HepG2 (cell line): ENCODE measurements at regions not wholly inside any gene's neighbourhood (a gene's known extent, or its start where the extent isn't known, plus 50 kb on each side); places are given as distances from the start of the nearest gene placed in this dataset.

ENCODE experiments used
- ATAC-seq: fragments of 200-7000 bp; cut with Tn5 transposase; 3 replicates; pipeline ENCODE4 v1.9.1; 2020; ENCODE audit warnings: mild to moderate bottlenecking, moderate library complexity
- BruUV-seq: library from RNA; stranded (reverse); fragments of 400-500 nt; replicated peaks from 2 replicates; lab custom pipeline; 2021; lab: Mats Ljungman, UMichigan
- CTCF ChIA-PET: fragments of 300-600 bp; formaldehyde crosslinking; extraction: SDS; loops from one replicate; lab custom pipeline; 2021; ENCODE audit warnings: low total read pairs, inconsistent platforms, low intra/inter-chr PET ratio; lab: Yijun Ruan, JAX
- POLR2A ChIA-PET: fragments of 350-600 bp; sonication (Branson Sonifier 250); formaldehyde crosslinking; loops from one replicate; lab custom pipeline; 2020; ENCODE audit warnings: antibody characterized with exemption, inconsistent platforms; lab: Yijun Ruan, JAX
- DNase-seq: peaks from one replicate; pipeline ENCODE4 v3.0.0-alpha.2; 2015; ENCODE audit warnings: low spot score
- FAIRE-seq: peaks from 3 replicates; lab custom pipeline; 2011; peaks lifted over from hg19 to GRCh38; lab: Jason Lieb, UNC
- H2AFZ ChIP-seq: one replicate; pipeline ENCODE4 v1.6.1; 2011; ENCODE audit warnings: low read length, inconsistent platforms
- H3K27ac ChIP-seq: fragments of 300-600 bp; 3 replicates; pipeline ENCODE4 v1.8.0; 2011; ENCODE audit warnings: mixed run types, mild to moderate bottlenecking, mixed read lengths, low read length, inconsistent platforms; ENCODE audit not compliant: insufficient read depth; ENCODE audit errors: extremely low read length
- H3K27me3 ChIP-seq, 2 experiments: fragments of 200-600 bp in 1 of 2; 2 replicates in 1 of 2; 3 replicates in 1 of 2; pipeline versions ENCODE4 v1.6.0 to v1.8.0; 2011; ENCODE audit warnings: low read length in 2 of 2, mild to moderate bottlenecking in 2 of 2, moderate library complexity in 2 of 2, inconsistent platforms in 1 of 2; ENCODE audit not compliant: insufficient read depth in 2 of 2, control insufficient read depth in 1 of 2
- H3K36me3 ChIP-seq, 2 experiments: fragments of 200-600 bp in 1 of 2; replicated peaks in 1 of 2; 2 replicates in 1 of 2; 3 replicates in 1 of 2; pipeline versions ENCODE4 v1.5.1 to v1.8.0; 2011; ENCODE audit warnings: low read length in 2 of 2, inconsistent platforms in 1 of 2; ENCODE audit not compliant: insufficient read depth in 2 of 2, control insufficient read depth in 1 of 2
- H3K4me1 ChIP-seq: 2 replicates; pipeline ENCODE4 v1.5.1; 2012; ENCODE audit warnings: low read length, inconsistent platforms; ENCODE audit not compliant: insufficient read depth
- H3K4me2 ChIP-seq: 2 replicates; pipeline ENCODE4 v1.6.0; 2011; ENCODE audit warnings: low read depth, low read length, inconsistent platforms
- H3K4me3 ChIP-seq, 3 experiments: fragments of 200-600 bp in 1 of 3; sonication (generic), shearing (Covaris generic) in 1 of 3; replicated peaks in 1 of 3; 2 replicates each; pipeline ENCODE4 v1.5.1; 2011 to 2016; ENCODE audit warnings: low read length in 3 of 3, inconsistent platforms in 2 of 3, low read depth in 2 of 3, mild to moderate bottlenecking in 2 of 3, control low read depth in 1 of 3, mixed read lengths in 1 of 3; ENCODE audit not compliant: insufficient read depth in 1 of 3
- H3K79me2 ChIP-seq: one replicate; pipeline ENCODE4 v1.6.1; 2011; ENCODE audit warnings: low read length, inconsistent platforms; ENCODE audit not compliant: insufficient read depth
- H3K9ac ChIP-seq: 2 replicates; pipeline ENCODE4 v1.6.0; 2011; ENCODE audit warnings: mild to moderate bottlenecking, low read depth, low read length, inconsistent platforms; ENCODE audit not compliant: insufficient read depth
- H3K9me3 ChIP-seq: 2 replicates; pipeline ENCODE4 v1.5.1; 2012; ENCODE audit warnings: mild to moderate bottlenecking, low read length
- H4K20me1 ChIP-seq: 2 replicates; pipeline ENCODE4 v1.6.0; 2011; ENCODE audit warnings: inconsistent platforms, mild to moderate bottlenecking, low read length, moderate library complexity; ENCODE audit not compliant: insufficient read depth
- CERS6 ChIP-seq: sonication (generic); formaldehyde crosslinking; IDR thresholded peaks from 2 replicates; pipeline ENCODE4 v1.5.0; 2020; ENCODE audit warnings: missing genetic modification reagents
- PAXIP1 ChIP-seq: sonication (generic); formaldehyde crosslinking; conservative IDR thresholded peaks from 2 replicates; pipeline ENCODE4 v1.4.0; 2020; ENCODE audit warnings: mild to moderate bottlenecking, missing genetic modification reagents, moderate library complexity
- RCOR2 ChIP-seq: IDR thresholded peaks from 2 replicates; pipeline ENCODE4 v1.6.1; 2016; ENCODE audit warnings: missing biosample characterization, missing genetic modification reagents
- ZBTB39 ChIP-seq: sonication (generic); formaldehyde crosslinking; IDR thresholded peaks from 2 replicates; pipeline ENCODE4 v1.5.0; 2020; ENCODE audit warnings: missing genetic modification reagents
- ZNF232 ChIP-seq: sonication (generic); formaldehyde crosslinking; IDR thresholded peaks from 2 replicates; pipeline ENCODE4 v1.4.0; 2020; ENCODE audit warnings: missing genetic modification reagents, borderline replicate concordance
- ZNF607 ChIP-seq: sonication (generic); formaldehyde crosslinking; IDR thresholded peaks from 2 replicates; pipeline ENCODE4 v1.5.1; 2020; ENCODE audit warnings: missing genetic modification reagents, mild to moderate bottlenecking, borderline replicate concordance
- ZNF609 ChIP-seq: sonication (generic); formaldehyde crosslinking; IDR thresholded peaks from 2 replicates; pipeline ENCODE4 v1.4.0; 2020; ENCODE audit warnings: mild to moderate bottlenecking, missing genetic modification reagents, borderline replicate concordance
- WGBS: methylation state at CpG from one replicate; pipeline ENCODE4 v1.1.6; 2017; ENCODE audit warnings: low lambda C conversion rate; 5-methylcytosine and 5-hydroxymethylcytosine counted together
- in situ Hi-C: cut with HindIII; loops from 2 replicates; pipeline ENCODE4 v1.10.0; 2017; ENCODE audit warnings: low pct_unique_long_range_greater_than_20kb; ENCODE audit not compliant: extremely low pct_ligation_motif_present
- intact Hi-C: fragments of 100-400 bp; cut with micrococcal nuclease; formaldehyde crosslinking; loops from one replicate; pipeline ENCODE4 v1.10.0; 2022; ENCODE audit not compliant: unreplicated experiment

- no peak overlapping the region for H3K4me2 ChIP-seq
- in situ Hi-C loops (no loop called here), intact Hi-C loops (no loop called here)
- no peak for FAIRE-seq
- no peaks in the 10 kb centered on the region for H4K20me1 ChIP-seq
- POLR2A ChIA-PET, result no interaction called here
- H2AFZ ChIP-seq, result no peak overlapping the region
- H3K4me3 ChIP-seq, result no peak overlapping the region
- H3K4me1 ChIP-seq, result no peaks in the 10 kb centered on the region
- H3K36me3 ChIP-seq, result no peaks in the 10 kb centered on the region
- no peaks in the 10 kb centered on the region for H3K27me3 ChIP-seq
- no peaks in the 10 kb centered on the region for H3K9me3 ChIP-seq
- TF ChIP-seq ZBTB39 (CRISPR knock-in tag) (no peak), ZNF232 (no peak), RCOR2 (no peak)
- TF ChIP-seq, all 625 proteins: peak for 0
- Histone ChIP-seq H3K79me2 (no peaks in the 10 kb centered on the region), H3K9ac (no peak overlapping the region), H3K27ac (no peak overlapping the region)
- CTCF ChIA-PET, result no interaction called here
- WGBS, result 0% methylated on average over 3 of the region's 5 CpGs
- DNase-seq (no peak), ATAC-seq (no peak)
- no TSS peak for BruUV-seq
Observed at GRCh38 chr4:16991450-16991849, 93.0 kb upstream of the LDB2 start.

GRCh38 chr4:16989371-16989770 lies 90.9 kb upstream of the LDB2 start:
- Histone ChIP-seq H3K4me3 (no peak overlapping the region), H3K36me3 (no peaks in the 10 kb centered on the region), H3K27ac (no peak overlapping the region), H3K9me3 (no peaks in the 10 kb centered on the region), H3K4me1 (no peaks in the 10 kb centered on the region), H4K20me1 (no peaks in the 10 kb centered on the region), H3K4me2 (no peak overlapping the region), H2AFZ (no peak overlapping the region), H3K9ac (no peak overlapping the region), H3K27me3 (no peaks in the 10 kb centered on the region), H3K79me2 (no peaks in the 10 kb centered on the region)
- no TSS peak for BruUV-seq
- FAIRE-seq (no peak), ATAC-seq (no peak), DNase-seq (no peak)
- intact Hi-C loops (no loop called here), in situ Hi-C loops (no loop called here)
- 0% methylated on average over 1 of the region's 1 CpG for WGBS
- CTCF ChIA-PET, result no interaction called here
- POLR2A ChIA-PET, result no interaction called here
- no peak for TF ChIP-seq ZNF609 (CRISPR knock-in tag)
- no peak for TF ChIP-seq PAXIP1
- TF ChIP-seq CERS6 (CRISPR knock-in tag), result no peak
- no peak for TF ChIP-seq ZNF607
